ENCODE measurements at regions not wholly inside any gene's neighbourhood (a gene's known extent, or its start where the extent isn't known, plus 50 kb on each side); places are given as distances from the start of the nearest gene placed in this dataset.

DNA sequence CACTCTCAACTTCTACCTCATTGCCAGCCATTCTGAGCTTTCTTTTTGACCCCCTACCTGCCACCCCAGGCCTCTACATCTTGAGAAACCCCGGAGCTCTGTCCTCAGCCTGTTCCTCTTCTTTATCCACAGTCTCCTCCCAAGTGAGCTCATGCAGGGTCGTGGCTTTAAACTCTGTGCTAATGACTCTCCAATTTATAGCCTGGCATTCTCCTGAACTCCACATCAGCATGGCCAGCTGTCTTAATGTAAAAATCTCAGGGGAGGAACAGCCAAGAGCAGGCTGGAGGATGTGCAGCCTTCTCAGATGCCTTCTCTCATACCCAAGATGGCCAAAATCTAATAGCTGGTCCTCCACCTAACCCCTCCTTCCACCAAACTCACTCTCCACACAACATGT lies 84.2 kb downstream of the CCDC185 start (continued):
- TF ChIP-seq, protein P1, sequence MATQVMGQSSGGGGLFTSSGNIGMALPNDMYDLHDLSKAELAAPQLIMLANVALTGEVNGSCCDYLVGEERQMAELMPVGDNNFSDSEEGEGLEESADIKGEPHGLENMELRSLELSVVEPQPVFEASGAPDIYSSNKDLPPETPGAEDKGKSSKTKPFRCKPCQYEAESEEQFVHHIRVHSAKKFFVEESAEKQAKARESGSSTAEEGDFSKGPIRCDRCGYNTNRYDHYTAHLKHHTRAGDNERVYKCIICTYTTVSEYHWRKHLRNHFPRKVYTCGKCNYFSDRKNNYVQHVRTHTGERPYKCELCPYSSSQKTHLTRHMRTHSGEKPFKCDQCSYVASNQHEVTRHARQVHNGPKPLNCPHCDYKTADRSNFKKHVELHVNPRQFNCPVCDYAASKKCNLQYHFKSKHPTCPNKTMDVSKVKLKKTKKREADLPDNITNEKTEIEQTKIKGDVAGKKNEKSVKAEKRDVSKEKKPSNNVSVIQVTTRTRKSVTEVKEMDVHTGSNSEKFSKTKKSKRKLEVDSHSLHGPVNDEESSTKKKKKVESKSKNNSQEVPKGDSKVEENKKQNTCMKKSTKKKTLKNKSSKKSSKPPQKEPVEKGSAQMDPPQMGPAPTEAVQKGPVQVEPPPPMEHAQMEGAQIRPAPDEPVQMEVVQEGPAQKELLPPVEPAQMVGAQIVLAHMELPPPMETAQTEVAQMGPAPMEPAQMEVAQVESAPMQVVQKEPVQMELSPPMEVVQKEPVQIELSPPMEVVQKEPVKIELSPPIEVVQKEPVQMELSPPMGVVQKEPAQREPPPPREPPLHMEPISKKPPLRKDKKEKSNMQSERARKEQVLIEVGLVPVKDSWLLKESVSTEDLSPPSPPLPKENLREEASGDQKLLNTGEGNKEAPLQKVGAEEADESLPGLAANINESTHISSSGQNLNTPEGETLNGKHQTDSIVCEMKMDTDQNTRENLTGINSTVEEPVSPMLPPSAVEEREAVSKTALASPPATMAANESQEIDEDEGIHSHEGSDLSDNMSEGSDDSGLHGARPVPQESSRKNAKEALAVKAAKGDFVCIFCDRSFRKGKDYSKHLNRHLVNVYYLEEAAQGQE (IDR thresholded peaks at IDR 0.05; ENCODE audit: low read depth, low read length) = no peak
- TF ChIP-seq STAT1 (conservative IDR thresholded peaks at IDR 0.05) = no peak
- TF ChIP-seq EED (IDR thresholded peaks at IDR 0.05; ENCODE audit: low read depth) = no peak
- no peak for TF ChIP-seq RAD51 (IDR thresholded peaks at IDR 0.05)
- TF ChIP-seq BHLHE40 (IDR thresholded peaks at IDR 0.05; ENCODE audit: borderline replicate concordance in 1 of 2, low read depth in 2 of 2, low read length in 1 of 2) = no peak
- TF ChIP-seq ZZZ3 (IDR thresholded peaks at IDR 0.05; ENCODE audit: control insufficient read depth, insufficient read length, low read depth) = no peak
- TF ChIP-seq, protein P2, sequence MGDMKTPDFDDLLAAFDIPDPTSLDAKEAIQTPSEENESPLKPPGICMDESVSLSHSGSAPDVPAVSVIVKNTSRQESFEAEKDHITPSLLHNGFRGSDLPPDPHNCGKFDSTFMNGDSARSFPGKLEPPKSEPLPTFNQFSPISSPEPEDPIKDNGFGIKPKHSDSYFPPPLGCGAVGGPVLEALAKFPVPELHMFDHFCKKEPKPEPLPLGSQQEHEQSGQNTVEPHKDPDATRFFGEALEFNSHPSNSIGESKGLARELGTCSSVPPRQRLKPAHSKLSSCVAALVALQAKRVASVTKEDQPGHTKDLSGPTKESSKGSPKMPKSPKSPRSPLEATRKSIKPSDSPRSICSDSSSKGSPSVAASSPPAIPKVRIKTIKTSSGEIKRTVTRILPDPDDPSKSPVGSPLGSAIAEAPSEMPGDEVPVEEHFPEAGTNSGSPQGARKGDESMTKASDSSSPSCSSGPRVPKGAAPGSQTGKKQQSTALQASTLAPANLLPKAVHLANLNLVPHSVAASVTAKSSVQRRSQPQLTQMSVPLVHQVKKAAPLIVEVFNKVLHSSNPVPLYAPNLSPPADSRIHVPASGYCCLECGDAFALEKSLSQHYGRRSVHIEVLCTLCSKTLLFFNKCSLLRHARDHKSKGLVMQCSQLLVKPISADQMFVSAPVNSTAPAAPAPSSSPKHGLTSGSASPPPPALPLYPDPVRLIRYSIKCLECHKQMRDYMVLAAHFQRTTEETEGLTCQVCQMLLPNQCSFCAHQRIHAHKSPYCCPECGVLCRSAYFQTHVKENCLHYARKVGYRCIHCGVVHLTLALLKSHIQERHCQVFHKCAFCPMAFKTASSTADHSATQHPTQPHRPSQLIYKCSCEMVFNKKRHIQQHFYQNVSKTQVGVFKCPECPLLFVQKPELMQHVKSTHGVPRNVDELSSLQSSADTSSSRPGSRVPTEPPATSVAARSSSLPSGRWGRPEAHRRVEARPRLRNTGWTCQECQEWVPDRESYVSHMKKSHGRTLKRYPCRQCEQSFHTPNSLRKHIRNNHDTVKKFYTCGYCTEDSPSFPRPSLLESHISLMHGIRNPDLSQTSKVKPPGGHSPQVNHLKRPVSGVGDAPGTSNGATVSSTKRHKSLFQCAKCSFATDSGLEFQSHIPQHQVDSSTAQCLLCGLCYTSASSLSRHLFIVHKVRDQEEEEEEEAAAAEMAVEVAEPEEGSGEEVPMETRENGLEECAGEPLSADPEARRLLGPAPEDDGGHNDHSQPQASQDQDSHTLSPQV (IDR thresholded peaks at IDR 0.05) = no peak
- TF ChIP-seq JUND (IDR thresholded peaks at IDR 0.05; ENCODE audit: low read depth, low read length) = no peak
